GM18511 (cell line): ENCODE measurements at regions not wholly inside any gene's neighbourhood (a gene's known extent, or its start where the extent isn't known, plus 50 kb on each side); places are given as distances from the start of the nearest gene placed in this dataset.
"Not testable (repeated sequence)": the region's sequence is repeated elsewhere in the genome, so short reads cannot be mapped to it uniquely, and the experiment has no call there.

Source experiments
- ATAC-seq: cut with Tn5 transposase; IDR thresholded peaks from one replicate; pipeline ENCODE4 v1.9.1; 2021; ENCODE audit warnings: mild to moderate bottlenecking, moderate library complexity; ENCODE audit not compliant: unreplicated experiment

GRCh38 chr16:79845734-79846135, 245.2 kb upstream of the MAF start:
- ATAC-seq: no peak

GRCh38 chr16:79845033-79845733, 244.6 kb upstream of the MAF start:
- ATAC-seq: peak; percentile 85

GRCh38 chr16:79844603-79845002, 244.1 kb upstream of the MAF start:
- peak; percentile 1 for ATAC-seq

- no peak for ATAC-seq
Measured at GRCh38 chr16:79843631-79844043, 243.1 kb upstream of the MAF start.

GRCh38 chr16:79843145-79843544, 242.6 kb upstream of the MAF start:
- no peak for ATAC-seq

GRCh38 chr16:79842197-79842596, 241.7 kb upstream of the MAF start:
- no peak for ATAC-seq

GRCh38 chr16:79839466-79840341, 239.2 kb upstream of the MAF start:
- no peak for ATAC-seq

- ATAC-seq: no peak
Measured at GRCh38 chr16:79838496-79839259, 238.1 kb upstream of the MAF start.

GRCh38 chr16:79836144-79836543, 235.6 kb upstream of the MAF start:
- no peak for ATAC-seq

GRCh38 chr16:79835194-79835593, 234.7 kb upstream of the MAF start:
- no peak for ATAC-seq

GRCh38 chr16:79834720-79835119, 234.2 kb upstream of the MAF start:
- ATAC-seq: no peak

- ATAC-seq: not testable (repeated sequence)
Measured at GRCh38 chr16:79834003-79834402, 233.5 kb upstream of the MAF start.

- no peak for ATAC-seq
Measured at GRCh38 chr16:79833559-79833958, 233.0 kb upstream of the MAF start.

GRCh38 chr16:79826732-79827475, 226.4 kb upstream of the MAF start:
- no peak for ATAC-seq

GRCh38 chr16:79825002-79825401, 224.5 kb upstream of the MAF start:
- ATAC-seq: no peak

- no peak for ATAC-seq
Measured at GRCh38 chr16:79823639-79824038, 223.1 kb upstream of the MAF start.

- no peak for ATAC-seq
Measured at GRCh38 chr16:79821911-79822310, 221.4 kb upstream of the MAF start.

GRCh38 chr16:79816081-79816497, 215.6 kb upstream of the MAF start:
- no peak for ATAC-seq

GRCh38 chr16:79815049-79815448, 214.5 kb upstream of the MAF start:
- ATAC-seq: no peak

GRCh38 chr16:79814124-79814523, 213.6 kb upstream of the MAF start:
- no peak for ATAC-seq

- no peak for ATAC-seq
Measured at GRCh38 chr16:79811541-79811940, 211.0 kb upstream of the MAF start.
